ENCODE measurements at regions not wholly inside any gene's neighbourhood (a gene's known extent, or its start where the extent isn't known, plus 50 kb on each side); places are given as distances from the start of the nearest gene placed in this dataset.
A peak's percentile ranks its signal among the peaks of the same experiment; 100 is the strongest.

GRCh38 chr7:22001345-22002004, 55.8 kb upstream of the CDCA7L start:
- DNase-seq, result no peak
- intact Hi-C loops (cut with DNase I; ENCODE audit: low total_unique reads), result no loop called here

GRCh38 chr7:21999896-22000295, 54.2 kb upstream of the CDCA7L start:
- H3K27ac ChIP-seq, result no peak overlapping the region
- no peak overlapping the region for H3K4me3 ChIP-seq
- intact Hi-C loops (cut with DNase I; ENCODE audit: low total_unique reads), result no loop called here
- TF ChIP-seq CTCF (IDR thresholded peaks at IDR 0.05), result no peak
- no peak for DNase-seq
- H3K9me3 ChIP-seq, result no peaks in the 10 kb centered on the region
- H3K4me1 ChIP-seq, result no peaks in the 10 kb centered on the region
- no peaks in the 10 kb centered on the region for H3K36me3 ChIP-seq
- peaks cover 0 to under 1% of the 10 kb centered on the region in 2 donors for H3K27me3 ChIP-seq

More at GRCh38 chr7:22001345-22002004, 55.8 kb upstream of the CDCA7L start:
- Histone ChIP-seq H3K9me3 (no peaks in the 10 kb centered on the region), H3K27me3 (peaks cover 0 to 2% of the 10 kb centered on the region in 2 donors), H3K27ac (no peak overlapping the region), H3K36me3 (no peaks in the 10 kb centered on the region), H3K4me1 (no peaks in the 10 kb centered on the region), H3K4me3 (no peak overlapping the region)
- peak; percentile 68 to 73 for TF ChIP-seq CTCF (IDR thresholded peaks at IDR 0.05)

- intact Hi-C loops (cut with DNase I; ENCODE audit: low total_unique reads), result no loop called here
- H3K27ac ChIP-seq, result no peak overlapping the region
- no peak for TF ChIP-seq CTCF (IDR thresholded peaks at IDR 0.05)
- peaks cover 0 to 5% of the 10 kb centered on the region in 2 donors for H3K27me3 ChIP-seq
- no peaks in the 10 kb centered on the region for H3K9me3 ChIP-seq
- H3K4me1 ChIP-seq, result no peaks in the 10 kb centered on the region
- no peak for DNase-seq
- no peaks in the 10 kb centered on the region for H3K36me3 ChIP-seq
- no peak overlapping the region for H3K4me3 ChIP-seq
Observed at GRCh38 chr7:21996641-21997040, 50.9 kb upstream of the CDCA7L start.

Data from tibial artery (tissue), 4 donors.